ENCODE measurements at regions not wholly inside any gene's neighbourhood (a gene's known extent, or its start where the extent isn't known, plus 50 kb on each side); places are given as distances from the start of the nearest gene placed in this dataset.
"Not testable (repeated sequence)": the region's sequence is repeated elsewhere in the genome, so short reads cannot be mapped to it uniquely, and the experiment has no call there.

DNA sequence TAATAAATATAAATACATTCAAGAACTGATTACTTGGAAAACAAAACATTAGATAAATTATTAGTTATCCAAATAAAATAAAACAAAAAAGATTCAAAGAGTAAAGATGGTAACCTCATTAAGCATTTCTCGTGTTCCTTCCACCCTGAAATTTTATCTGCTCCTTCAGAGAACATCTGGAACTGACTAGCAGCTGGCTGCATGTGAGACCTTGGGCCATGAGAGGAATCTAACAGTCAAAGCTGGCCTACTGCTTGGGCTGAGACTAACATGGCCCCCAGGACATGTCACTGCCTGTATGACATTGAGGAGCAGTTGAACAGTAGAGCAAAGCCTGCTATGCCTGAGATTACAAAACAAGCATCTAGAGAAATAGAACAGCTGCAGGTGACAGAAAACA lies 208.5 kb upstream of the ZSWIM2 start:
- DNase-seq, result no peak

DNA sequence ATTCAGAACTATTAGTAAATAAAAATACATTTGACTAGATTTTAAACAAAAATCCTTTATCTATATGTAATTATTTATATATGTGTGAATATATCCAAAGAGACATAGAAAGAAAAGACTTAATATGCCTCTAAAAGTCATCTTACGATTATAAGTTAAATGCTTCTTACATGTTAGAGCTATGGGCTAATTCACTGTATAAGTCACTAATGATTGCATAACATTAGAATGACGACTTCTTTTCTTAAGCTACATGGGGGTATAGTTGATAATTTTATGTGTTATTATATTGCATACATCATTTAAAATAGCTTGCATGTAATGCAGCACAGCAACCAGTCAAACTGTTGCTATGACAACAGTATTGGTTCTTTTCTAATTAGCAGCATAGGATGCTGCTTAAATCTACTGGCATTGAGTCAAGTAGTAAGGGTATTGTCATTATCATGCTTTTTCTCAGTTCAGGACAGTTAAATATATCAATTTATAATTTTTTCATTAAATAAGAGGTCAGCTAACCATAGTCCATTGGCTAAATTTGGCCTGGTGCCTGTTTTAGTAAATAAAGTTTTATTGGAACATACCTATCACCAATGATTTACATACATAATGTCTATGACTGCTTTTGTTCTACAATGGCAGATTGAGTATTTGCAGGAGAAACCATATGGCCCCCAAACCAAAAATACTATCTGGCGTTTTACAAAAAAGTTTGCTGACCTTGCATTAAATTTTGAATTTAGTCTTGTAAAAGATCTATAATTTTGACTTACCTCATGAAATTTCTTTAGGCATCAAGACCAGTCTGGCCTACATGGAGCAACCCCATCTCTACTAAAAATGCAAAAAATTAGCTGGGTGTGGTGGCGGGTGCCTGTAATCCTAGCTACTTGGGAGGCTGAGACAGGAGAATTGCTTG lies 207.7 kb upstream of the ZSWIM2 start:
- DNase-seq, result no peak

GRCh38 chr2:187055463-187055862 lies 206.5 kb upstream of the ZSWIM2 start:
- DNase-seq, result peak in 1 of 3 donors; percentile 26

DNA sequence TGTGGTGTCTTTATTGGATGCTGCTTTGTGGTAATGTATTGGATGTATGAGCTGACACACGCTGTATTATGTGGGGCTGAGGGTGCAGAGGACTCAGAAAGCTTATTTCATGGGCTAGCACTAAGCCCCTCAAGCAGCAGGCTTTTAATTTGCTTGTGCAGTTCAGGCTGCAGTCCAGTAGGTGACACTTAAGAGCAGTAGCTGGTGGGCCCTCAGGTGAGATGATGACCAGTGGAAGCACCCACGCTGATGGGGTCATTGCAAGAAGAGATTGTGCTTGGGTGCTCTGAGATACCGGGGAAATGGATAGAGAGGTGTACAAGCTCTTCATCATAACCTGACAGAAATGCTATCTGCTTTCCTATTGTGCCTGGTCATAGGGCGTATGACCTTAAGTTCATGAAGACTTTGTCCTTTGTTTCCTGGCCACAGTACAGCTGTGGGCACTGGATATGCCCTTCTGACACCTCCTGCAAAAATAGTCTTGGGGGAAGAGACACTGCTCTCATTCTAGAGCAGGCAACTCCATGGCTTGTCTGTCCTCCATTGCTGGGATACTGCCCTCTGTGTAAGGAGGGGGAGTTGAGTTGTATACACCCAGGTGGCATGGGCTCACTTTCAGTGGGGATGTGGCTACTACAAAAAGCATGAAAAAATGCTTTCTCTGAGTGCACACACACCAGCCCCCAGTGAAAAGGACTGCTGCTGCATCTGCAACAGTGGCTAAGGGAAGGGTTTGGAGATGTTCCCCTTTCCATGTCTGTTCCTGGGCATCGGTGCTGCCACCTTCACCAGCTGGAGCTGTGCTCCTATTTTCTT lies 205.7 kb upstream of the ZSWIM2 start:
- DNase-seq, result no peak

- DNase-seq, result no peak
Measured at GRCh38 chr2:187051350-187051749, 202.4 kb upstream of the ZSWIM2 start.

DNA sequence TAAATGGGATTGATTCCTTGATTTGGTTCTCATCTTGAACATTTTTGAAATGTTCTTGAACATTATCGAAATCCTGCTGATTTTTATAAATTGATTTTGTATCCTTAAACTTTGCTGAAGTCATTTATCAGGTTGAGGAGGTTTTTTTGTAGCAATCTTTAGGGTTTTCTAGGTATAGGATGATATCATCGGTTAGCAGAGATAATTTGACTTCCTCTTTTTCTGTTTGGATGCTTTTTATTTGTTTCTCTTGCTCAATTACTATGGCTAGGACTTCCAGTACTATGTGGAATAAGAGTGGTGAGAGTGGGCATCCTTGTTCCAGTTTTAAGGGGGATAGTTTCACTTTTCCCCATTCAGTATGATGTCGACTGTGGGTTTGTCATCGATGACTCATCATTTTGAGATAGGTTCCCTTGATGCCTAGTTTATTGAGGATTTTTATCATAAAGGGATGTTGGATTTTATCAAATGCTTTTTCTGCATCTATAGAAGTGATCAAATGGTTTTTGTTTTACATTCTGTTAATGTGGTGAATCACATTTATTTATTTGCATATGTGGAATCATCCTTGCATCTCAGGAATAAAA lies 201.5 kb upstream of the ZSWIM2 start:
- DNase-seq, result no peak

DNA sequence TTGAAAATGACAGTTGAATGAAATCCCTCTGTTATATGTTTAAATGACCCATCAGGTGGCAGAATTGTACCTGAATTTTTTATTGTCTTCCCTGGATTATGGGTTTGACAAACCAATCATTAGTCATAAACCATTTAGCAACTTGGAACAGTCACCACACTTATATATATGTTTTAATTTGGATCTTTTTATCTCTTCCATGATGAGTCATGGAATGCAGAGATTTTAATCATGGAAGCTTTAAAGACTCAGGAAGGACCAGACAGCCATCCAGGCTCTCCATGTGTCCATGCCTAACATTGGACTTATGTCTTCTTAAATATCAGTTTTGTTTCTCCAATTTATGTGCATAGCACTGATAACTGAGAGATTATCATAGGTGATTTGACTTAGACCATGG lies 188.3 kb upstream of the ZSWIM2 start:
- DNase-seq, result no peak

DNA sequence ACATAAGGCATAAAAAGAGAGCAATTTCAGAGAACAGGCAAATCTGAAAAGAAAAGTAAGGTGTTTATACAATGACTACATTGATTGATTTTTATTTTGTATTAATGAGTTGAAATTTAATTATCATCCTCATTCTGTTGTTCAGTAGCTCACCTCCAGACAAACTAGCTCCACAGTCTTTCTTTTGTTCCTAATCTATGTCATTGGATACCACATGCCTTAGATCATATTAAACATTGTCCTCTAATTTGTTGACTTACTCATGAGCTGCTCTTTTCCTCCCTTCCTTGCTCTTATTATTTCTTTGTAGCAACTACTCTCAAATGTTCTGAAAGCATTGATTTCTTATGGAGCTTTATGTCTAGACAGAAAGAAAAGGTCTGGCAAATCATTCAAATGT lies 185.5 kb upstream of the ZSWIM2 start:
- DNase-seq, result no peak

GRCh38 chr2:187024739-187025138 lies 175.8 kb upstream of the ZSWIM2 start:
- no peak for DNase-seq

GRCh38 chr2:187023996-187024395 lies 175.0 kb upstream of the ZSWIM2 start:
- DNase-seq, result not testable (repeated sequence)

DNA sequence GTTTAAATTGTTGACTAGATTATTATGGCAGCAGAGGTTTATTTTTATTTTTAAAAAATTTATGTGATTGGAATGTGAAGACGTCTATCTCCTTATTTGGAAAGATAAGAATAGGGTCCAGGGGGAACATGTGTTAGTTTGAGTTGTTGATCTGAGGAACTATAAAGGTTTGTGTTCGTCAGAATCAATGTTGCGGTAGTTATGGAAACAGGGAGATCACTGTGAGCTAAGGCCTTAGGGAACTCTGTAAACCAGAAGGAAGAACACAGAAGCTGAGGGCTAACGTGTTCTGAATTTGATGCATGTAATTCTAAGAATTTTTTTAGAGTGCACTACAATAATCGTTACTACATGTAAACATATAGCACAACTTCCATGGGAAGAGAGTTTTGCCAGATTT lies 168.5 kb upstream of the ZSWIM2 start:
- peak in 2 of 3 donors; percentile 36 to 62 for DNase-seq

DNA sequence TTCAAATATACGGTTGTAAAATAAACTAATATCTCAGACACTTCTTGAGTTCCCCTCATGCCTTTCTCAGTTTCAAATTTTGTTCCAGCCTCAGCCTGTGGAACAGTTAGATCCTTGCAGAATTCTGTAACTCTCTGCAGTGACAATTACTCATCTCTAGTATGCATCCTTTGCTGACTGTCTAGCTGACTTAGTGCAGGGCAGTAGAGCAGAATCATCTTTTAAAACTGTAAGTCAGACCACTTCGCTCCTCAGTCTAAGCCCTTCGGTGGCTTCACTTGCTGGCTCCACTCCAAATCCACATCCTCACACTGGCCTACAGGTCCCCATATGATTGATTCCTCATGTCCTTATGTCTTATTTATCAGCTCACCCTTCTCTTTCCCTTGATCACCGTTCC lies 164.1 kb upstream of the ZSWIM2 start:
- DNase-seq, result no peak

- no peak for DNase-seq
Measured at GRCh38 chr2:187011206-187011832, 162.3 kb upstream of the ZSWIM2 start.

DNA sequence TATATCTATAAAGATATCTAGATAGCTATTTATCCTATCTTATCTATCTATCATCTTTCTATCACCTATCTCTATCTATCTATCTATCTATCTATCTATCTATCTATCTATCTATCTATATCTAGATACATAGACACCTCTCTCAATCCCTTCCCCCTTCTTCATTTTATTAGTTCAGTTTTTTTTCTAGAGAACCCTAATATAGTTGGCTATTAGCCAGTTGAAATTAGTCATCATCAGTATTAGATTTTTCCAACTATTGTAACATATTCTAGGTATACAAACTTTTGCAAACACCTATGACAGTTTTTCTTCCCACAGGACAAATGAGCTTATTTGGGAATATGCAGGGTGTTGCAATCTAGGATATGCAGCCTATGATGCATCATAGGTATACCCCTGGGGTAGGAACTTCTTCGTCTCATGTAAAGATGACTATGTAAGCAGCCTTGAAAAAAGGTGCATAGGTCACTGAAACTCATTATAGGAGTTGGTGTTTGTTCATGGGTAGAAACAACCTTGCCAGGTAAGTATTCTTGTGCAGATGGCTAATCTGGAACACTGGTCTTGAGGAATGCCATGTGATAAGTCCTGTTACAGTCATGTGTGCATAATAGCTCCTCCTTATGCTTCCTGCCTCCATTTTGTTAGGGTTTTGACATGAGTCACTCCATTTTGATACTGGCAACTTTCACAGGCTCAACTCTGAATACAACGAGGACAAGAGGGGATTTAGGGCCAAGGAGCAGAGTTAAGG lies 160.7 kb upstream of the ZSWIM2 start:
- DNase-seq, result no peak

DNA sequence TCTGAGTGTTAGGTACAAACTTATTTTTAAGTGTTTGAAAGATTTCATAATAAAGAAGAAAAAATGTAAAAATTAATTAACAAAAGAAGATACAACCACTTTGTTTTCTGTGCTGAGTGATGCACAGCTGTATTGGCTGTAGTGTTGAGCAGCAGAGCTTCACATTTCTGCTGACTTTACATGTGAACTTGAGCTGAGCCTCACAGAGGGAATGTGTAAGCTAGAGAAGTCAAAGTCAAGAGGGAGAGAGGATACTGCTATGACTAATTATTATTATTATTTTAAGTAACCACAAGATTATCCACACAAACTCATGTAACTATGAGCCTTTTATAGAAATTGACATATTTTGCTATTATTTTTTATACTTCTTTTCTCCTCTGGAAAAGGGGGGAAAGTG lies 159.1 kb upstream of the ZSWIM2 start:
- DNase-seq, result peak; percentile 49 to 81 (median 53)

DNA sequence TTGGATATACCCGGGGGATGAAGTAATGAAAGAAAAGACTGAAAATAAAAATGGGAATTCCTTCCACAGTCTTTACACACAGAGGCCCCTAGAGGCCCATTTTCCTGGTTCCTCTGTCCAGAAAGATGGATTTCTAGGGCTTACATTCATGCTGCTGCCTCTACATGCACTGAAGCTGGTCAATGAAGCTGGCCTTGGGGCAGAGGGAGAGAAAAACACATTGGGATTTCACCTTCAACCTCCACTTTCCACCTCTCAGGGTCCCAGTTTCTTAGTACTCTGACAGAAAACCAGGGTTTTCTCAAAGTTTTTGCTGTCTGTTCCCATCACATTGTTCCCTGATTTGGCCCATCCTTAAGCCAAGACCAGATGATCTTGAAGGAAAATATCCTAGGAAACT lies 154.6 kb upstream of the ZSWIM2 start:
- DNase-seq, result no peak

DNA sequence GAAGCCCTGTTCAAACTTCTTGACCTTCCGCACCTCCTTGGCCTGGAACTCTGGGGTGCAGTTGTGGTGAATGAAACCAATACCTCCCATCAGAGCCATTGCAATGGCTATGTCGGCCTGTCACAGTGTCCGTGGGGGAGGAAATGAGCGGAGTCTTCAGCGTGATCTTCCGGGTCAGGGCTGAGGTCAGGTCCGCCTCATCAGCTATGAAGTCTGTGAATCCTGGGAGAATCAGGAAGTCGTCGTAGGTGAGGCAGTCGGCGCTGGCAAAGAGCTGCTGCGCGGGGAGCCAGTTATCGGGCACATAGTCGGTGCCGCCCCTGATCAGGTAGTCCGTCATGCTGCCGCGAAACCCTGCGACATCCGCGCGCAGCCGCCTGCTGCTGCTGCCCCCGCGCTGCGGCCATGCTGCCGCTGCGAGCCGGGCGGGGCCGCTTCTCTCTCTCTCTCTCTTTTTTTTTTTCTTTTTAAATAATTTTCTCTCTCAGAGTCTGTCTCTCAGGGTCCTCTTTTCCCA lies 154.1 kb upstream of the ZSWIM2 start:
- peak in 1 of 3 donors; percentile 60 for DNase-seq

DNA sequence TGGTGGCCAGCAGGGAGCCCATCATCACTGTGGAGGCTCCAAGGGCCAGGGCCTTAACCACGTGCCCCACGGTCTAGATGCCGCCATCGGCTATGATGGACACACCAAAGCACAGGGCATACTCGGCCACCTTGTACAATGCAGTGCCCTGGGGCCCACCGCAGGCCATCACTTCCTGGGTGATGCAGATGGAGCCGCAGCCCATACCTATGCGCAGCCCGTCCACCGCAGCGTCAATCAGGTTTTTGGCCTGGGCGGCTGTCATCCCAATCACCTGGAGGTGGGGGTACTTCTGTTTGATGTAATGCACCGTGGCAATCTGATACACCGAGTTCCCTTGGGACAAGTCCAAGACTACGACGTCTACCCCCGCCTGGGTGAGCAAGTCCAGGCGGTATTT lies 153.3 kb upstream of the ZSWIM2 start:
- DNase-seq, result no peak

DNA sequence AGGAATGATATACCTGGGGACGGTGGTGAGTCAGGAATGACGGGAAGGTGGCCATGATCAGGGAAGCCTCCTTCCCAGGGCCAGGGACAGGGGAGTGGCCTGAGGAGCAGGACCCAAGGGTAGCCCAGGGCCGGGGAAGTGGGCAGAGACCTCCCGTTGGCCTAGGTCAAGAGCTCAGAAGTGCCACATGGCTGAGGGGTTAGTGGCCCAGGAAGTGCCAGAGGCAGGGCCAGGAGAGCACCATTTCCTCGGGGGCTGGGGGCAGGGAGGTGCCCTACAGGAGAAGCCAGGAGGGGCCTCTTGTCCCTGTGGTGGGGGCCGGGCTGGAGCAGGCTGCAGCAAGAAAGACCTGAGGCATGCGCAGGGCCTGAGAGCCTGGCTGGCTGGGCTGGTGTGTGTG lies 152.3 kb upstream of the ZSWIM2 start:
- DNase-seq, result no peak

GRCh38 chr2:186995092-186995491 lies 146.1 kb upstream of the ZSWIM2 start:
- DNase-seq, result peak; percentile 56 to 85 (median 73)

DNA sequence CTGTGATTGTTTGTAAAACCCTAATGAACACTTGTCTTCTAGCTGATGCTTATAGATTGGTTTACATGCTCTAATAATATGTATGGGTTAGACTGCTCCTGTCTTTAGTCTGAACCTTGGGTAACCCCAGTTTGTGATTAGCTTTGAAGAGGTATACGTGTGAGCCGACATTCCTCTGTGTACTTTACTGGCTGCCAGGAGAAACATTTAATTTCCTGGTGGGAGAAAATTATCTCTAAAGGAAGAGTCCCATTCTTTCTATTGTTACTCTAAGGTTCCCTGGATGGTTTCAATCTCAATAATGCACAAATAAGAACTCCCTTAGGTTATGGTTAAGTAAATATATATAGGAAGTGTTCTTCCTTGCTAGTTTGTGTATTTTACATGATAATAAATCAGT lies 143.6 kb upstream of the ZSWIM2 start:
- no peak for DNase-seq

Measured in muscle of back (tissue), 3 donors.